ENCODE measurements at regions not wholly inside any gene's neighbourhood (a gene's known extent, or its start where the extent isn't known, plus 50 kb on each side); places are given as distances from the start of the nearest gene placed in this dataset.

DNA sequence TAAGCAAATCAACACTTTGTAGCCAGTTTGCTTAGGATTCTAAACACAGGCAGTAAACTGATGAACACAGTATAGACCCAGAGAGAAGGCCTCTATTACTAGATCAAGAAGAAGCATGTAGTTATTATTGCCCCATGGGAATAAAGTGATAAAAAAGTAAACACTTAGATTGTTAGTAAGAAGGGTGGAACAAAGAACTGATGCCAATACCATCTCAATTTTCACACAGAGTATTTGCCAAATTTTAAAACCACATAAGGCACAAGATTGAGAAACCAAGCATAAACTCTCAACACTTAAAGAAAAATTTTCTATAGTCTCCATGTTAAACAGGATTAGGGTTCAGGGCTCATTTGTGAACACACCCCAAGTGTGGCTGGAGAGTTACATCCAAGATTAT is 77.0 kb upstream of the SYT1 start:
- no peak for DNase-seq (ENCODE audit: low read depth, low spot score)

DNA sequence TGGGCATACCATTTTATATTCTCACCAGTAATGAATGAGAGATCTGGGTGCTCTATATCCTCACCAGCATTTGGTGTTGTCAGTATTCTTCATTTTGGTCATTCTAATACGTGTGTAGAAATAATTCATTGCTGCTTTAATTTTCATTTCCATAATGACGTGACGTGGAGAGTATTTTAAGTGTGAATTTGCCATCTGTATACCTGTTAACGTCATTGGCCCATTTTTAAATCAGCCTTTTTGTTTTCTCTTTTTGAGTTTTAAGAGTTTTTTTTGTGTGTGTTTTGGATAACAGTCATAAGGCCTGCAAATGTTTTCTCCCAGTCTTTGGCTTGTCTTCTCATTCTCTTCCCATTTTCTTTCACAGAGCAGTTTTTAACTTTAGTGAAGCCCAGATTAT is 74.4 kb upstream of the SYT1 start:
- no peak for DNase-seq (ENCODE audit: low read depth, low spot score)

DNA sequence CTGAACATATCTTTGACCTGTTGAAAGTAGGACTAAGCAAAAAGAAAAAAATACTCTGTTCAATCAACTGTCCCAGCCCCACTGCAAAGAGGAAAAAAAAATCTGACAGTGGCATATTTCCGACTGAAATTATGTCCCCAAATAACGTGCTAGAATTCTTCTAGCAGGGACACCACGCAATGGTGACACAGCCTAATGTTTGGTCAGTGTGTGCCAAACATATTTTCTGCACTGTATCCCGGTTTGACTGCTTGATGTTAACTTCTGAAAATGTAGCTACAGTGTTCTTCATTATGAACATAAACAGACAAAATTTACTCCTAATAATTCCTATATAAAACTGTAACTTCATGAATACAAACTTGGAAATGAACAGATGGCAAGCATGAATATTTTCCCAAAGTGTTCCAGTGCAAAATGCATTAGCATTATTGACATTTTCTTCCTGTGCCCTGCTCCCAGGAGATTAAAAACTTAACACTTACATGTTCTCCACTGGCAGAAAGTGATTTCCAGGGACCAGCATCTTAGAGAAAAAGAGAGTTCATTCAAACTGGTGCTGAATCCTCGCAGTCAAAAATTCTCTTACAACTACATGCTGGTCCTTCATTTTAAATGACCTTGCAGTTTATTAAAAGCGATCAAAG is 72.4 kb upstream of the SYT1 start:
- DNase-seq (ENCODE audit: low read depth, low spot score), result no peak

GRCh38 chr12:78793491-78793890 is 71.1 kb upstream of the SYT1 start:
- DNase-seq (ENCODE audit: low read depth, low spot score), result no peak

GRCh38 chr12:78793982-78794381 is 70.6 kb upstream of the SYT1 start:
- no peak for DNase-seq (ENCODE audit: low read depth, low spot score)

DNA sequence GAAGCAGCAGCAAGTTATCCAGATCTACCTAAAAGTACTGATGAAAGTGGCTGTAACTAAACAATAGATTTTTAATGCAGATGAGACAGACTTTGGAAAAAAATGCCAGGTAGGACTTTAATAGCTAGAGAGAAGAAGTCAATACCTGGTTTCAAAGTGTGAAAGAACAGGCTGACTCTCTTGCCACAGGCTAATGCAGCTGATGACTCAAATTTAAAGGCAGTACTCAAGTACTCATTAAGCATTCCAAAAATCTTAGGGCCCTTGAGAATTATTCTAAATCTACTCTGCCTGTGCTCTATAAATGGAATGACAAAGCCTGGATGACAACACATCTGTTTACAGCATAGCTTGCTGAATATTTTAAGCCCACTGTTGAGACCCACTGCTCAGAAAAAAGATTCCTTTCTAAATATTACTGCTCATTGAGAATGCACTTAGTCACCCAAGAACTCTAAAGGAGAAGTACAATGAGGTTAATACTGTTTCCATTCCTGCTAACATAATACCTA is 68.6 kb upstream of the SYT1 start:
- no peak for DNase-seq (ENCODE audit: low read depth, low spot score)

- DNase-seq (ENCODE audit: low read depth, low spot score), result no peak
Observed at GRCh38 chr12:78797196-78797931, 67.2 kb upstream of the SYT1 start.

DNA sequence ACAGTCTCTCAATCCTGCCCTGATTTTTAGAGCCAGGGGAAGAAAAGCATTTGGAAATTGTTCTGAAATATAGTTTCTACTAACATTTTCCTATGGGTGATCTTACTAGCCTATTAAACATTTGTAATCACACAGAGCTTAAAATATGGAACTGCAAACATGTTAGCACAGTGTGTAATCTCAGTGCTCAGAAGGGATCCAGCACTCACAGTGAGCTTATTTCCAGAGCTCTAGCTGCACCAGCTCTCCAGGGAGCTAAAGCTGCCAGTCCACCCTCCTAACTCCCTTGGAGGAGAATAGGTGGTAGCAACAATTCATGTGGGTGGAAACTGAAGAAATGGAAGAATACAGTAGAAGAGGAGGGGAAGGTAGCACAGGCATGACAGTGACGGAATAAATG is 64.9 kb upstream of the SYT1 start:
- DNase-seq (ENCODE audit: low read depth, low spot score), result no peak

DNA sequence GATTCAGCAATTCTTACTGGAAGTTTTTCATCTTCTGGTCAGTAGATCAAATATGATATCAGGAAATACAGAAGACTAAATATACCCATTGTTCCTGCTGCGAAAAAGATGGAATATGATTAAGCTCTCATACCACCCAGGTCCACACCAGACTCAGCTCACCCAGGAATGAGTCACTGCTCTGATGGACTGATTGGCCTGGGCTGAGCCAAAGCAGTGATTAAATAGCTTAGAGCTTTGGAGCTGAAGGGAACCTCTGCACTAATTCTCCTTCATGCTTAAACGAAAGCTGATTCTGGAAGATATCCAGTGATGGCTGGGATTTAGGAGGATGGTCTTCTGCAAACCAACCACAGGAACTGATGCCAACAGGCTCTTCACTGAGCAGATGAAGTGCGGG is 62.0 kb upstream of the SYT1 start:
- DNase-seq (ENCODE audit: low read depth, low spot score), result no peak

- DNase-seq (ENCODE audit: low read depth, low spot score), result no peak
Observed at GRCh38 chr12:78804262-78804661, 60.3 kb upstream of the SYT1 start.

Data from brain pericyte (primary cell).